ENCODE measurements at regions not wholly inside any gene's neighbourhood (a gene's known extent, or its start where the extent isn't known, plus 50 kb on each side); places are given as distances from the start of the nearest gene placed in this dataset.

- H3K36me3 ChIP-seq: no peaks in the 10 kb centered on the region
- no peaks in the 10 kb centered on the region for H3K9me3 ChIP-seq
- H3K27me3 ChIP-seq: peaks cover 0 to 45% (median 0%) of the 10 kb centered on the region in 4 donors
- intact Hi-C loops (cut with DNase I): no loop called here
- H3K27ac ChIP-seq: peak overlapping the region in 1 of 4 donors; percentile 42
- peaks cover 0 to 12% (median 0%) of the 10 kb centered on the region in 3 donors for H3K4me1 ChIP-seq
- no peak overlapping the region for H3K4me3 ChIP-seq
- no peak for DNase-seq
- 77 to 83% methylated on average over 6 to 8 of the region's 18 CpGs for WGBS, 2 donors
- no peak for TF ChIP-seq POLR2A (IDR thresholded peaks at IDR 0.05)
- TF ChIP-seq, protein P1, sequence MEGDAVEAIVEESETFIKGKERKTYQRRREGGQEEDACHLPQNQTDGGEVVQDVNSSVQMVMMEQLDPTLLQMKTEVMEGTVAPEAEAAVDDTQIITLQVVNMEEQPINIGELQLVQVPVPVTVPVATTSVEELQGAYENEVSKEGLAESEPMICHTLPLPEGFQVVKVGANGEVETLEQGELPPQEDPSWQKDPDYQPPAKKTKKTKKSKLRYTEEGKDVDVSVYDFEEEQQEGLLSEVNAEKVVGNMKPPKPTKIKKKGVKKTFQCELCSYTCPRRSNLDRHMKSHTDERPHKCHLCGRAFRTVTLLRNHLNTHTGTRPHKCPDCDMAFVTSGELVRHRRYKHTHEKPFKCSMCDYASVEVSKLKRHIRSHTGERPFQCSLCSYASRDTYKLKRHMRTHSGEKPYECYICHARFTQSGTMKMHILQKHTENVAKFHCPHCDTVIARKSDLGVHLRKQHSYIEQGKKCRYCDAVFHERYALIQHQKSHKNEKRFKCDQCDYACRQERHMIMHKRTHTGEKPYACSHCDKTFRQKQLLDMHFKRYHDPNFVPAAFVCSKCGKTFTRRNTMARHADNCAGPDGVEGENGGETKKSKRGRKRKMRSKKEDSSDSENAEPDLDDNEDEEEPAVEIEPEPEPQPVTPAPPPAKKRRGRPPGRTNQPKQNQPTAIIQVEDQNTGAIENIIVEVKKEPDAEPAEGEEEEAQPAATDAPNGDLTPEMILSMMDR (IDR thresholded peaks at IDR 0.05): no peak
These were observed 56.2 kb upstream of the ADRA2C start for GRCh38 chr4:3709846-3710441.

DNA sequence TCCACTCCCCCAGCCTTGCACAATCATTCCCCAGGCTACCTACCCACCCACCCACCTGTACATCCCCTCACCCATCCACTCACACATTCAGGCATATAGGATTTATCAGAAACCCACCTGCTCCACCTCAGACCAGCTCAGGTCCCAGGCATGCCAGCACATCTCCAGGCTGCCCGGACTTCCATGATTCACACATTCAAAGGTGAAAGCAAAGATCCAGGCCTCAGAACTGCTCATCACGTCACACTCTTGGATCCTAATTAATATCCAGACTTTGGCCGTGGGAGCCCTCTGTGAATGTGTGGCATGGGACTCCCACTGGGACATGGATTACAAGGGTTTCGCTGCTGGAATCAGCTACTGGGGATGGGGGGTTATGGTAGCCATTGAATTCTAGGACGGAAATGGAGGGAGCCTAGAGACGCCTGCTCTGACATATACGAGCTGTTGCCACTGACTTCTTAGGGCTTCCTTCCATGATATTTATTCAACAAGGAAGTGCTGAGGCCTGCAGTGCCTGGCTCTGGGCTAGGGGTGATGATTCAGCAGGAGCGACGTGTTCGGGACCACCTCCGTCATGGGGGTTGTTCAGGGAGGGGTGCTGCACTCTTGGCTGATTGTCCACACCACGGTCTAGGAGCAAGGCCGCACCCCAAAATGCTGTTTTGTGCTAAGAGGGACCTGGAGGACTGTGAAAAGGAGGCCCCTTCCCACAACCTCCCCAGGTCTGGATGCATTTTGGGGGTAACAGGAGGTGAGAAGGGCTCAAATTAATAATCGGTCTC, 56.9 kb upstream of the ADRA2C start:
- TF ChIP-seq, protein P1 (IDR thresholded peaks at IDR 0.05): no peak
- no peak for TF ChIP-seq POLR2A (IDR thresholded peaks at IDR 0.05)
- peak overlapping the region in 1 of 4 donors; percentile 42 for H3K27ac ChIP-seq
- peaks cover 0 to 51% (median 0%) of the 10 kb centered on the region in 4 donors for H3K27me3 ChIP-seq
- WGBS, 2 donors: 89 to 91% methylated on average over 12 to 13 of the region's 14 CpGs
- H3K9me3 ChIP-seq: no peaks in the 10 kb centered on the region
- H3K36me3 ChIP-seq: no peaks in the 10 kb centered on the region
- intact Hi-C loops (cut with DNase I): no loop called here
- peaks cover 0 to 12% (median 0%) of the 10 kb centered on the region in 3 donors for H3K4me1 ChIP-seq
- H3K4me3 ChIP-seq: no peak overlapping the region
- no peak for DNase-seq

DNA sequence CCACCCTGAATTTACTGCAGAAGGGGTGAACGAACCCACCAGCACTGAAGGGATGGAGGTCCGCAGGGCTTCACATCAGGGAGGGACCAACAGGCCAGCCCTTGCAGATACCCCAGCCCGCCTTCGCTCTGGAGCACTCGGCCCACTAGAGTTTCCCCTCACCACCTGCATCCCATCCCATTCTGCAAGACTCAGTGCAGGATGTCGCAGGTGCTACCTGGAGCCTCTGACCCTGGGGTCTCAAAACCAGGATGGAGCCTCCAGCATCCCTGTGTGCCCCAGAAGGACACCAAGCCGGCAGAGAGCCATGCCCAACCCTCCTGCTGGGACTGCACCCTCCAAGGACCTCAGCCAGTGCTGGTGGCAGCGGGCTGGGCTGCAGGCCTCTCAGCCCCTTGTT, 57.6 kb upstream of the ADRA2C start:
- Histone ChIP-seq H3K4me1 (peaks cover 0 to 12% (median 0%) of the 10 kb centered on the region in 3 donors), H3K36me3 (no peaks in the 10 kb centered on the region), H3K27ac (no peak overlapping the region), H3K9me3 (no peaks in the 10 kb centered on the region), H3K27me3 (peaks cover 0 to 54% (median 0%) of the 10 kb centered on the region in 4 donors), H3K4me3 (no peak overlapping the region)
- intact Hi-C loops (cut with DNase I): no loop called here
- 85 to 88% methylated on average over 3 to 4 of the region's 8 CpGs for WGBS, 2 donors
- DNase-seq: no peak
- TF ChIP-seq, protein P1 (IDR thresholded peaks at IDR 0.05): no peak
- no peak for TF ChIP-seq POLR2A (IDR thresholded peaks at IDR 0.05)

DNA sequence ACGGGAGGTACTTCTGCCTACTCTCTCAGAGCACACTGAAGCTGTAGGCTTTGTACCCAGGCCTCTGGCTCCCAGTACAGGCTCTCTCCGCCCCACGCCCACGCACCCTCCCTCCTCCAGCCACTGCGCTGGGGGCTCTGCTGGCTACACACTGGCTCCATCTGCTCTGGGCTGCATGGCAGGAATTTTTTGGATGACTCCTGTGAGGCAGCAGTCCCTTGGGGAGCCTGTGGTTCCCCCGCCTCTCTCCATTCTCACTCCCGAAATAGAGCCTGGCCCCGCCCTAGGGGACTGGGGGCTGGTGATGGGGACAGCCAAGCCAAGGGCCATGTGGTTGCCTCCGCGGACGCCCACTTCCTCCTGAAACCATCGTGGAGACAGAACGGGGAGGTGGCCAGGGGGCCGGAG, 58.1 kb upstream of the ADRA2C start:
- intact Hi-C loops (cut with DNase I): no loop called here
- Histone ChIP-seq H3K27ac (no peak overlapping the region), H3K4me3 (no peak overlapping the region), H3K27me3 (peaks cover 0 to 57% (median 1%) of the 10 kb centered on the region in 4 donors), H3K4me1 (peaks cover 0 to 12% (median 0%) of the 10 kb centered on the region in 3 donors), H3K36me3 (no peaks in the 10 kb centered on the region), H3K9me3 (no peaks in the 10 kb centered on the region)
- WGBS, 2 donors: 51 to 53% methylated on average over 5 to 11 of the region's 14 CpGs
- DNase-seq: no peak
- TF ChIP-seq, protein P1 (IDR thresholded peaks at IDR 0.05): no peak
- no peak for TF ChIP-seq POLR2A (IDR thresholded peaks at IDR 0.05)

- DNase-seq: no peak
- H3K9me3 ChIP-seq: no peaks in the 10 kb centered on the region
- H3K4me3 ChIP-seq: no peak overlapping the region
- intact Hi-C loops (cut with DNase I): no loop called here
- H3K27ac ChIP-seq: no peak overlapping the region
- peaks cover 0 to 12% (median 0%) of the 10 kb centered on the region in 3 donors for H3K4me1 ChIP-seq
- WGBS, 2 donors: 65 to 71% methylated on average over 7 to 14 of the region's 17 CpGs
- peaks cover 0 to 59% (median 4%) of the 10 kb centered on the region in 4 donors for H3K27me3 ChIP-seq
- TF ChIP-seq, protein P1 (IDR thresholded peaks at IDR 0.05): no peak
- TF ChIP-seq POLR2A (IDR thresholded peaks at IDR 0.05): no peak
- no peaks in the 10 kb centered on the region for H3K36me3 ChIP-seq
These were observed 58.6 kb upstream of the ADRA2C start for GRCh38 chr4:3707423-3708102.
